HG03457 (cell line): ENCODE measurements at regions not wholly inside any gene's neighbourhood (a gene's known extent, or its start where the extent isn't known, plus 50 kb on each side); places are given as distances from the start of the nearest gene placed in this dataset.
"Not testable (repeated sequence)": the region's sequence is repeated elsewhere in the genome, so short reads cannot be mapped to it uniquely, and the experiment has no call there.

Experiments
- ATAC-seq: cut with Tn5 transposase; IDR thresholded peaks from one replicate; pipeline ENCODE4 v1.9.1; 2021; ENCODE audit warnings: moderate number of reproducible peaks; ENCODE audit not compliant: unreplicated experiment

DNA sequence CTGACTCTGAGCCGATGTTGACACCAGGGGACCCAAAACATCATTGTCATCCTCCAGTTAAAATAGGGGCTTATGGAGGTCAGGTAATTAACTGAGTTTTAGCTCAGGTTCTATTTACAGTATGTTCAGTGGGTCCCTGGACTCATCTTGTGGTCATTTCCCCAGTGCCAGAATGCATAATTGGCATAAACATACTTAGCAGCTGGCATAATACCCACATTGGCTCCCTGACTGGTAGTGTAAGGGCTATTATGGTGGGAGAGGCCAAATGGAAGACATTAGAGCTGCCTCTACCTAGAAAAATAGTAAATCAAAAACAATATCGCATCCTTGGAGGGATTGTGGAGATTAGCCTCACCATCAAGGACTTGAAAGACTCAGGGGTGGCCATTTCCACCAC lies 350.9 kb downstream of the C12orf75 start:
- ATAC-seq: no peak

- not testable (repeated sequence) for ATAC-seq
These were observed 352.3 kb downstream of the C12orf75 start for GRCh38 chr12:105682821-105683220.

DNA sequence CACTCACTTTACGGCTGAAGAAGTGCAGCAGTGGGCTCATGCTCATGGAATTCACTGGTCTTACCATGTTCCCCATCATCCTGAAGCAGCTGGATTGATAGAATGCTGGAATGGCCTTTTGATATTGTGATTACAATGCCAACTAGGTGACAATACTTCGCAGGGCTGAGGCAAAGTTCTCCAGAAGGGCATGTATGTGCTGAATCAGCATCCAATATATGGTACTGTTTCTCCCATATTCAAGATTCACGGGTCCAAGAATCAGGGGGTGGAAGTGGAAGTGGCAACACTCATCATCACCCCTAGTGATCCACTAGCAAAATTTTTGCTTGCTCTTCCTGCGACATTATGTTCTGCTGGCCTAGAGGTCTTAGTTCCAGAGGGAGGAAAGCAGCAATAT lies 353.3 kb downstream of the C12orf75 start:
- not testable (repeated sequence) for ATAC-seq

DNA sequence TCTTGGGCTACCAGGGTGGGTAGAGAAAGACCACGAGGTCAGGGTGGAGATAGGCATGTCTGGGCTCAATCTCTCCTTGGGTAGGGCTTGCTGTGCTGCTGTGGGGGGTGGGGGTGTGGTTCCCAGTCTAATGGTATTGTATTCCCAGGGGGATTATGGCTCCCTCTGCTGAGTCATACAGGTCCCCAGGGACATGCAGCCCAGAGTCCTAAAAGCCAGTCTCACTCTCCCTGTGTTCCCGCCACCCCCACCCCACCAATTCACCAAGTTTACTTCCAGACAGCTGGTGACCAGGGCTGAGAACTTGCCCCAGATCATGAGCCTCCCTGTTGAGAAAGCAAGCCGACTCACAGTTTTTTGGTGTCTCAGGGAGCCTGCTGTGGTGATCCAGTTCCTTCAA lies 367.6 kb downstream of the C12orf75 start:
- no peak for ATAC-seq

GRCh38 chr12:105699209-105699608 lies 368.7 kb downstream of the C12orf75 start:
- no peak for ATAC-seq

DNA sequence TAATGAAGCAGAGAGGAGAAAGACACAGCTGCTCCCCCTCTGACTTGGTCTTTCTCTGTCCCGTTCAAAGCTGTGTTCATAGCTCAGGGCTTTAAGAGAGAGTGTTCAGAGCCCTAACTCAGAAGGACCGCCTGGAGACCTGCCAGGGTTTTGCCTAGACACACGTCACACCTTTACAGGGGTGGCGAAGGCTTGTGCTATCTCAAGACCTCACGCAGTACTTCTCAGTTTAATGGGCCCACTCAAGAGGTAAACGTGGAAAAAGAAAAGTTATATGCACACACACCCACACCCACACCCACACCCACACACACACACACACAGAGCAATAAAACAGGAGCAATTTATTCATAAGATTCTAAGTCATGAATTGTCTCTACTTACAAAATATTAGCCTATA lies 374.3 kb downstream of the C12orf75 start:
- ATAC-seq: no peak

- no peak for ATAC-seq
These were observed 374.7 kb downstream of the C12orf75 start for GRCh38 chr12:105705235-105705634.

DNA sequence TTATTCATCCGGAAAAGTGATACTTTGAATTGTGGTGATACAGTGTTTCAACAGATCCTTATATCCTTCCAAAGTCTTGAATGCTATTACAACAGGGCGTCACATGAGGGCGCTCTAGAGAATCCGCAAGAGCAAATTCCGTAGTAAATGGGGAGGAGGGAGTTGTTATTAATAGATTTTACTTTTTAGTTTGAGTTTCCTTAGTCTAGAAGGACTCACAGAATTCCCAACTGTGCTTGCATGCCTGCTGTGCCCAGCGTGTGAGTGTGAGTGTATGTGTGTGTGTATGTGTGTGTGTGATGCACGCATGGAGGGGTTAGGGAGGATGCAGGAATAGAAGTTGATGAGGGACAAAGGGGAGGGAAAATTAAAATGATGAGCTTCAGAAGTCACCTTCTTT lies 375.3 kb downstream of the C12orf75 start:
- ATAC-seq: no peak

DNA sequence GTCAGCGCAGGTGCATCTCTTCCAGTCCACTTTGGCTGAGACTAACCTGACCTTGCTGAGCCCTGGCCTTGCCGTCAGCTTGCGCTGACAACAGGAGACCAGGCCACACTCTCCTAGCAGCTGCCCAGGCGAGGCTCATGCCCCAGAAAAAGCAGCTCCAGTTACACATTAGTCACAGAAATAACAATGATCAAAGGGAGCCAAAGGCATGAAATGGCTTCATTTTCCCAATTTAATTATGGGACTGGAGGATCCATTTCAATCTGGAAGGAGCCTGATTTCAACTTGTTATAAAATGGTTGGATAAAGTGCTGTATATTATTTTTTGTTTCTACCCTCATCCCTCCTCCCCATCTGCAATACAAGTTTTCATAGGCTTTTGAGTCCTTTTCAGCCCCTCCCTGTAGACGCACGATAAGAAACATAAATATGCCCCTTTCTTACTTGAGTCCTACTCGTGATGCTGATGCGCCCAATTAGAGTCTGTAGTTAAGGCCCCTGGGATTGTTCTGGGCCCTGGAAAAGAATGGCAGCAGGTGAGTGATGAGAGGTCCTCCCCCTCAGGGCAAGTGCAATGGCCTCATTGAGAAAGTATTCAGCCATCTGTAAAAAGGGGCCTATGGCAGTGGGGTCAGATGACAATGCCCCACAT lies 376.0 kb downstream of the C12orf75 start:
- no peak for ATAC-seq

DNA sequence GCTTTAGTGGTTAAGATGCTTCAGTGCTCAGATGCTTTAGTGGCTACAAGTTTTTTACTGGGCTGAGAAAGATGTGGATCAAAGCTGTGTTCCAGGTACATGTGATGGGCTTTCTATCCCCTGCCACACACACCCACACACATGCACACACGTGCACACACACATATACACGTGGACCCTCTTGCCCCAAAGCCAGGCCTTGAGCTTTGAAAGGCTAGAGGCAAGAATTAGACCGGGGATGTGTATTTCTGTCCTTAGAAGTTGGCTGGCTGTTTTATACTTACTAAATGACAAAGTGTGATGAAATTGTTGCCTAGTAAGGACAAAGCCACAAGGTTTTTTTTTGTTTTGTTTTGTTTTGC lies 376.5 kb downstream of the C12orf75 start:
- no peak for ATAC-seq

GRCh38 chr12:105713606-105714305 lies 383.3 kb downstream of the C12orf75 start:
- ATAC-seq: no peak

DNA sequence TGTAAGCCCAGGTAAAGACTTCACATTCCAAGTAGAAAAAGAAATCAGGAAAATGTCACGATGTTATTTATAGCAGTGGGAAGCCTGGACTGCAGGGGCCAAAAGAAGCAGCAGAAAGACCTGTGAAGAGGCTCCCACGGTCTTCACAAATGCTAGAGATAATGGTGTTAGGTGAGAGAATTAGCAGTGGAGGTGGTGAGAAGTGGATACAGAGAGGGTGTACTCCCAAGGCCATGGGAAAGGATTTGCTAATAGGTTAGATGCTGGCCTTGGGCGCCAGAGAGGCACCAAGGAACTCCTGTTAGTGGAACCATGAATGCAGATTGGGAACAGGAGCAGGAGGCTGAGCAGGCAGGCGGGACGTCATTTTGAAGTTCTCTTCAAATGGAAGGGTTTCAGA lies 386.1 kb downstream of the C12orf75 start:
- no peak for ATAC-seq

DNA sequence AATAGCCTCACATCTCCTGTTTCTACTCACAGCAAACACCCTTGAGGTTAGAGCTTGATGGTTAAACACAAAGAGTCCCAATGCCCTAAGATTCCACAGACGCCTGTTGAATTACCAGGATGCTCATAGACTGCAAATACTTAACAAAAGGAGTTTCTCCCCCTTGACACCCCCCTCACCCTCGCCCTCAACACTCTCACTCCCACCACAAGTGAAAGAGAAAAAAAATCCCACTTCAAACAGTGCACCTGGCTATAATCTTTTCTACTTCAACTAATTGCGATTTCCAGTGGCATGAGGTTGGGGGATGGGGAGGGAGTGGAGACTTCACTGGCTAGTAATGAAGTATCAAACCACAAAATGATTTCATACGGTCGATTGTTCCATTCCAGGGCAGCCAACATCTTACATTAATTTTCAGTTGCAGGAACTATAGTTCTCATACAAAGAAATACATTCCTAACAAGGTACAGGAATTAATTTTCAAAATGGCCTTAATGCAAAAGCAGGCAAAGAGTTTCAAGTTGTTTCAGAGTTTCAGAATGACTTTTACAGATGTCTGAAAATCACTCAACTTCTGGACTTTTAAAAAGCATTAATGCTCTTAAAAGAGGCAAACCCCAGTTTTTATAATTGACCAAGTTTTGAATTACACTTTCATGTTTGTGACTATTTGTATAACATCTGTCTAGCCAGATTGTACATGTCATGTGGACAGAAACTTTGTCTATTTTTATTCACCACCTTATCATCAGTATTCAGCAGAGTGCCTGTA lies 390.7 kb downstream of the C12orf75 start:
- peak; percentile 64 for ATAC-seq

- ATAC-seq: no peak
These were observed 391.4 kb downstream of the C12orf75 start for GRCh38 chr12:105721891-105722290.

DNA sequence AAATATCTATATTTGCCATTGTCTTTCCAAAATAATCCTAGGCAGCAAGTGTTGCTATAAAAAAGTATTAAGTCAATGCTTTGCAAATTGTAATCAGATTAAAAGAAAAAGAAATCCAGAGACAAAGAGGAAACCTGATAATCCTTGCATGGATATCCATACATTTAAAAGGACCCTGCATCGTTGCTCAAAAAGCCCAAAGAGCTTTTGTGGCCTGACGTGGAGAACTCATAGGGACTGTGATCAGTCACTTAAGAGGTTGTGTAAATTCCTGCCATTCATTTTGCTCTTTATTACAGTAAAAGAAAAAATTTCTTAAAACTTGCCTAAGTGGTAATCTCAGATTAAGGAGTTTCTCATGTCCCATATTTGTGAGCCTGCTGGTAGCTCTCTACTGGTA lies 392.6 kb downstream of the C12orf75 start:
- no peak for ATAC-seq

DNA sequence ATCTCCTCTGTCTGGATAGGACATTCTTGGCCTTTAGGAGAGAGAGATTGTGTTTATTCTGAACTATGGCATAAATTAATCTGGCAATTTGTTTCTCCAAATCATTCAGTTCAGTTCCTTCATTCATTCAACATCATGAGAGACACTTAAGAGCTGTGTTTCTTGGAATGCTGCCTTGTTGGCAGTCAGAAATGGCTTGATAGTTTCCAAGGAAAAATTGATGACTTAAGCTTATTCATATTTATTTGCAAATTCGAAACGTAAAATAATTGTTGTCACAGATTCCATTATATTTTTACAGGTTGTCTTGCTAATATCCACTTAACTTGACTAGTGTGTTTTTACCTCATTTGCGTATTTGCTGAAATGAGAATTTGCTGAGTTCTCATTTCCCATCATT lies 393.0 kb downstream of the C12orf75 start:
- ATAC-seq: no peak

DNA sequence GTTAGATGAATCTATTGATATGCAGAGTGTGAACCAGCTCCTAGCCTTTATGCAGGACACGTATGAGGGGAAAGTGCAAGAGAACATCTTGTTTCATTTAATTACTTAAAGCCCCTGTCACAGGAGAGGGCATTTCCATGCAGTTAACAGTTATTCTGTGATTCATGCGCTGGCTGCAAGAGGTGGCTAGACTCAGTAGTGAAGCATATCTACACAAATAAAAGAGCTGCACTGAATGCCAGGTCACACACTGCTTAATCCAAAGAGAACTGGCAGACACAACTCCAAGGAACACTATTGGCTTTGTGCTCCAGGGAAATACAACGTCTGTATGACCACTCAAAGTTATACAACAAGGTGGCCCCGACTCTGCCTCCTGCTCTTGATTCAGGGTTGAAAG lies 394.1 kb downstream of the C12orf75 start:
- ATAC-seq: no peak

GRCh38 chr12:105725054-105725453 lies 394.6 kb downstream of the C12orf75 start:
- no peak for ATAC-seq

DNA sequence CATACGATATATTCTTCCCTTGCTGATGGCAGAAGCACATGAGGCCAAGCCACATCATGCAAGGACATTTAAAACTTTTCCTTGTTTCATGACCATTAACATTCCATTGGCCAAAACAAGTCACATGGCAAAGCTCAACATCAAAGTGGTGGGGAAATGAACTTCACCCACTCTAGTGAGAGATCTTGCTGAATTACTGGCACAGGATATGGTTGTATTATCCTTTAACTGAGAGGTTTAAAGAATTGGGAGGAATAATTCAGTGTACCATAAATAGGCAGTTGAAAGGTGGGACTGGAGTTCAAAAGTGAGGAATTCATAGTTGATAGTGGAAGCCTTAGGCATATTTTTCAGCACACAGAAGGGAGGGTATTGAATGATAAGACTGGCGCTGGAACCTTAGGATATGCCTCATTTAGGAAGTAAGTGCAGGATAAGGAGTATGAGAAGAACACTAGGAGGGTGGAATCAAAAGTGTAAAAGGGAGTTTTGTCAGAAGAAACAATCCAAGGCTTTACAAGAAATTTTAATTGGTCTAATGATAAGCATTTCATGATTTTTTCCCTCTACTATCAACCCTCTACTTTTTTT lies 398.8 kb downstream of the C12orf75 start:
- ATAC-seq: no peak

DNA sequence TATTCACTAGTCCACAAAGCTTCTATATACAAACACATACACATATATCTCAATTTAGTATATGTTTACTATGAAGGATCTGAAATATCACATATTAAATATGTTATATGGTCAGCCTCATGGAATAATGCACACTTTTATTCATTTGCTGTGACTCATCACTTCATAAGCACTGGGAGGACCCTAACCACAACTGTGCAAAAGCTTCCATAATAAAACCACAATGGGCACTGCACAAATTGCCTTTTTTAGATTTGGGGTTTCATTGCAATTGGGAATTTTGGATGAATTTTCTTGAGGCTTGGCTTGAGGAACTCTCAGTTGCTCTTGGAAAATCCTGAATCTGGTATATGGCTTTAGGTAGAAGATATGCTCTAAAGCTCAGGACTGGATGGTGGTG lies 399.4 kb downstream of the C12orf75 start:
- ATAC-seq: no peak

DNA sequence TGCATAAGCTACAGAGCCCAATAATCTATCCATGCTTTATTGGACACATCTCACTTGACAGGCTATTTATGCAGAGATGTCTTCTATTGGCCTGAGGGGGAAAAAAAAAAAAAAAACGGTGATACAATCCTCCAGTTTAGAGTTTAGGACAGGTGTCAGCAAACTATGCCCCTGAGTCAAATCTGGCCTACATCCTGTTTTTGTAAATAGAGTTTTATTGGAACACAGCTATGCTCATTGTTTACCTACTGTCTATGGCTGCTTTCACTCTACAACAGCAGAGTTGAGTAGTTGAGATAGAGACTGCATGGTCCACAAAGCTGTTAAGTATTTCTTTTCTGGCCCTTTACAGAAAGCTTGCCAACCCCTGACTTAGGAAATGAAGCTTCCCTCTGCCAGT lies 403.1 kb downstream of the C12orf75 start:
- ATAC-seq: no peak

DNA sequence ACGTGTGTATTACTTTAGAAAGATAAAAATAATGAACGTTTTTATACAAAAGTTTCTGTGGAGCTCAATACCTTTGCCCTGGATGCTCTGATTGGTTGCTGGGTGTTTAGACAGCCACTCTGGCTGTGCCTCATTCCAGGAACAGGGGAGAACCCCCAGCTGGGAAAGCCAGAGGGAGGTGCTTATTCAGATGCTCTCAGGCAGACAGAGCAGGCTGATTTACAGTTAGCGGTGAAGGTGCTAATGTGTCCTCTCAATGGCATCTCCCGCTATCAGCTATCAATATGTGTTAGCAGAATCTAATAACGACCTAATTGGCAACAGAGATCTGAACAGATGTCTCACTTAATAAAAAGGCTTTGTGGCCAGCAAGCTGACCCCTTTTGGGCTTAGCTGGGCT lies 402.3 kb downstream of the NUAK1 start:
- no peak for ATAC-seq
